GM21529 (cell line): ENCODE measurements at regions not wholly inside any gene's neighbourhood (a gene's known extent, or its start where the extent isn't known, plus 50 kb on each side); places are given as distances from the start of the nearest gene placed in this dataset.
"Not testable (repeated sequence)": the region's sequence is repeated elsewhere in the genome, so short reads cannot be mapped to it uniquely, and the experiment has no call there.

Experiments
- ATAC-seq: cut with Tn5 transposase; IDR thresholded peaks from one replicate; pipeline ENCODE4 v1.9.1; 2021; ENCODE audit not compliant: unreplicated experiment

GRCh38 chr5:143541943-143542797, 138.7 kb upstream of the NR3C1 start:
- no peak for ATAC-seq

GRCh38 chr5:143539742-143540141, 136.3 kb upstream of the NR3C1 start:
- ATAC-seq: no peak

- no peak for ATAC-seq
Measured at GRCh38 chr5:143537056-143537455, 133.6 kb upstream of the NR3C1 start.

GRCh38 chr5:143536364-143536763, 132.9 kb upstream of the NR3C1 start:
- no peak for ATAC-seq

GRCh38 chr5:143534761-143535154, 131.3 kb upstream of the NR3C1 start:
- ATAC-seq: no peak

- ATAC-seq: no peak
Measured at GRCh38 chr5:143533978-143534760, 130.7 kb upstream of the NR3C1 start.

GRCh38 chr5:143533475-143533874, 130.0 kb upstream of the NR3C1 start:
- ATAC-seq: no peak

GRCh38 chr5:143527808-143528207, 124.3 kb upstream of the NR3C1 start:
- no peak for ATAC-seq

- no peak for ATAC-seq
Measured at GRCh38 chr5:143525176-143525575, 121.7 kb upstream of the NR3C1 start.

- ATAC-seq: peak; percentile 57
Measured at GRCh38 chr5:143524338-143524945, 121.0 kb upstream of the NR3C1 start.

- ATAC-seq: no peak
Measured at GRCh38 chr5:143521846-143522400, 118.4 kb upstream of the NR3C1 start.

- ATAC-seq: no peak
Measured at GRCh38 chr5:143521141-143521540, 117.7 kb upstream of the NR3C1 start.

GRCh38 chr5:143519215-143519614, 115.7 kb upstream of the NR3C1 start:
- ATAC-seq: not testable (repeated sequence)

- not testable (repeated sequence) for ATAC-seq
Measured at GRCh38 chr5:143517824-143518223, 114.3 kb upstream of the NR3C1 start.

- no peak for ATAC-seq
Measured at GRCh38 chr5:143516249-143516648, 112.8 kb upstream of the NR3C1 start.

- no peak for ATAC-seq
Measured at GRCh38 chr5:143515829-143516228, 112.3 kb upstream of the NR3C1 start.

- no peak for ATAC-seq
Measured at GRCh38 chr5:143514616-143515335, 111.3 kb upstream of the NR3C1 start.

- no peak for ATAC-seq
Measured at GRCh38 chr5:143513720-143514119, 110.2 kb upstream of the NR3C1 start.

GRCh38 chr5:143511736-143512135, 108.2 kb upstream of the NR3C1 start:
- ATAC-seq: no peak

- ATAC-seq: peak; percentile 95
Measured at GRCh38 chr5:143509758-143510221, 106.3 kb upstream of the NR3C1 start.
